ENCODE measurements at regions not wholly inside any gene's neighbourhood (a gene's known extent, or its start where the extent isn't known, plus 50 kb on each side); places are given as distances from the start of the nearest gene placed in this dataset.
A peak's percentile ranks its signal among the peaks of the same experiment; 100 is the strongest.
"Not testable (repeated sequence)": the region's sequence is repeated elsewhere in the genome, so short reads cannot be mapped to it uniquely, and the experiment has no call there.

- DNase-seq (ENCODE audit: low spot score), result not testable (repeated sequence)
Measured at GRCh38 chr10:28896791-28897409, 219.6 kb downstream of the BAMBI start.

- peak; percentile 77 for DNase-seq (ENCODE audit: low spot score)
Measured at GRCh38 chr10:28897617-28898464, 220.5 kb downstream of the BAMBI start.

GRCh38 chr10:28902215-28902614, 224.9 kb downstream of the BAMBI start:
- no peak for DNase-seq (ENCODE audit: low spot score)

GRCh38 chr10:28903063-28903462, 225.7 kb downstream of the BAMBI start:
- no peak for DNase-seq (ENCODE audit: low spot score)

GRCh38 chr10:28903736-28904135, 226.4 kb downstream of the BAMBI start:
- DNase-seq (ENCODE audit: low spot score), result no peak

GRCh38 chr10:28905371-28905770, 228.1 kb downstream of the BAMBI start:
- no peak for DNase-seq (ENCODE audit: low spot score)

- DNase-seq (ENCODE audit: low spot score), result no peak
Measured at GRCh38 chr10:28906011-28906411, 228.7 kb downstream of the BAMBI start.

GRCh38 chr10:28906415-28906814, 229.1 kb downstream of the BAMBI start:
- no peak for DNase-seq (ENCODE audit: low spot score)

GRCh38 chr10:28906934-28907333, 229.6 kb downstream of the BAMBI start:
- DNase-seq (ENCODE audit: low spot score), result no peak

- no peak for DNase-seq (ENCODE audit: low spot score)
Measured at GRCh38 chr10:28909875-28910274, 232.6 kb downstream of the BAMBI start.

- DNase-seq (ENCODE audit: low spot score), result no peak
Measured at GRCh38 chr10:28910956-28911355, 233.6 kb downstream of the BAMBI start.

- not testable (repeated sequence) for DNase-seq (ENCODE audit: low spot score)
Measured at GRCh38 chr10:28911511-28911910, 234.2 kb downstream of the BAMBI start.

- no peak for DNase-seq (ENCODE audit: low spot score)
Measured at GRCh38 chr10:28912017-28912783, 234.9 kb downstream of the BAMBI start.

- no peak for DNase-seq (ENCODE audit: low spot score)
Measured at GRCh38 chr10:28913436-28914237, 236.3 kb downstream of the BAMBI start.

GRCh38 chr10:28914701-28915100, 237.4 kb downstream of the BAMBI start:
- DNase-seq (ENCODE audit: low spot score), result no peak

- DNase-seq (ENCODE audit: low spot score), result no peak
Measured at GRCh38 chr10:28915989-28916588, 238.8 kb downstream of the BAMBI start.

GRCh38 chr10:28920091-28920490, 242.8 kb downstream of the BAMBI start:
- DNase-seq (ENCODE audit: low spot score), result no peak

GRCh38 chr10:28922127-28922526, 244.8 kb downstream of the BAMBI start:
- no peak for DNase-seq (ENCODE audit: low spot score)

- no peak for DNase-seq (ENCODE audit: low spot score)
Measured at GRCh38 chr10:28922861-28923260, 245.5 kb downstream of the BAMBI start.

GRCh38 chr10:28924717-28925116, 247.4 kb downstream of the BAMBI start:
- no peak for DNase-seq (ENCODE audit: low spot score)

- no peak for DNase-seq (ENCODE audit: low spot score)
Measured at GRCh38 chr10:28925121-28925663, 247.9 kb downstream of the BAMBI start.

Measured in Ammon's horn (tissue), 1 donor.